HFFc6 (cell line): ENCODE measurements at regions not wholly inside any gene's neighbourhood (a gene's known extent, or its start where the extent isn't known, plus 50 kb on each side); places are given as distances from the start of the nearest gene placed in this dataset.

Experiments
- DNase-seq: peaks from one replicate; pipeline ENCODE4 v3.0.0-alpha.2; 2018
- H3K27ac Mint-ChIP-seq: 2 replicates; pipeline ENCODE4 v1.8.0; 2020; ENCODE audit warnings: mild to moderate bottlenecking, mixed read lengths
- H3K27me3 Mint-ChIP-seq: 2 replicates; pipeline ENCODE4 v1.8.0; 2021; ENCODE audit warnings: mild to moderate bottlenecking, moderate library complexity, mixed read lengths; ENCODE audit not compliant: insufficient read depth
- H3K36me3 Mint-ChIP-seq: 2 replicates; pipeline ENCODE4 v1.8.0; 2021; ENCODE audit warnings: low read depth, mixed read lengths
- H3K4me1 Mint-ChIP-seq: 2 replicates; pipeline ENCODE4 v1.8.0; 2020; ENCODE audit warnings: low read depth, mixed read lengths
- H3K4me3 Mint-ChIP-seq: 2 replicates; pipeline ENCODE4 v1.8.0; 2020; ENCODE audit warnings: mild to moderate bottlenecking, moderate library complexity, mixed read lengths
- H3K9me3 Mint-ChIP-seq: 2 replicates; pipeline ENCODE4 v1.8.0; 2020; ENCODE audit warnings: mild to moderate bottlenecking, mixed read lengths
- TF ChIP-seq, protein P1 (sequence below): fragments of 200-600 bp; sonication (generic); IDR thresholded peaks from 2 replicates; pipeline ENCODE4 v1.5.0; 2021; ENCODE audit warnings: antibody characterized with exemption, mild to moderate bottlenecking

- no peak for DNase-seq
- peaks cover 10% of the 10 kb centered on the region for H3K27me3 Mint-ChIP-seq
- no peaks in the 10 kb centered on the region for H3K4me1 Mint-ChIP-seq
- H3K4me3 Mint-ChIP-seq = no peak overlapping the region
- H3K9me3 Mint-ChIP-seq = no peaks in the 10 kb centered on the region
- no peaks in the 10 kb centered on the region for H3K36me3 Mint-ChIP-seq
- TF ChIP-seq, protein P1, sequence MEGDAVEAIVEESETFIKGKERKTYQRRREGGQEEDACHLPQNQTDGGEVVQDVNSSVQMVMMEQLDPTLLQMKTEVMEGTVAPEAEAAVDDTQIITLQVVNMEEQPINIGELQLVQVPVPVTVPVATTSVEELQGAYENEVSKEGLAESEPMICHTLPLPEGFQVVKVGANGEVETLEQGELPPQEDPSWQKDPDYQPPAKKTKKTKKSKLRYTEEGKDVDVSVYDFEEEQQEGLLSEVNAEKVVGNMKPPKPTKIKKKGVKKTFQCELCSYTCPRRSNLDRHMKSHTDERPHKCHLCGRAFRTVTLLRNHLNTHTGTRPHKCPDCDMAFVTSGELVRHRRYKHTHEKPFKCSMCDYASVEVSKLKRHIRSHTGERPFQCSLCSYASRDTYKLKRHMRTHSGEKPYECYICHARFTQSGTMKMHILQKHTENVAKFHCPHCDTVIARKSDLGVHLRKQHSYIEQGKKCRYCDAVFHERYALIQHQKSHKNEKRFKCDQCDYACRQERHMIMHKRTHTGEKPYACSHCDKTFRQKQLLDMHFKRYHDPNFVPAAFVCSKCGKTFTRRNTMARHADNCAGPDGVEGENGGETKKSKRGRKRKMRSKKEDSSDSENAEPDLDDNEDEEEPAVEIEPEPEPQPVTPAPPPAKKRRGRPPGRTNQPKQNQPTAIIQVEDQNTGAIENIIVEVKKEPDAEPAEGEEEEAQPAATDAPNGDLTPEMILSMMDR = no peak
- H3K27ac Mint-ChIP-seq = no peak overlapping the region
Observed at GRCh38 chr10:10881117-10881813, 136.4 kb upstream of the CELF2 start.

DNA sequence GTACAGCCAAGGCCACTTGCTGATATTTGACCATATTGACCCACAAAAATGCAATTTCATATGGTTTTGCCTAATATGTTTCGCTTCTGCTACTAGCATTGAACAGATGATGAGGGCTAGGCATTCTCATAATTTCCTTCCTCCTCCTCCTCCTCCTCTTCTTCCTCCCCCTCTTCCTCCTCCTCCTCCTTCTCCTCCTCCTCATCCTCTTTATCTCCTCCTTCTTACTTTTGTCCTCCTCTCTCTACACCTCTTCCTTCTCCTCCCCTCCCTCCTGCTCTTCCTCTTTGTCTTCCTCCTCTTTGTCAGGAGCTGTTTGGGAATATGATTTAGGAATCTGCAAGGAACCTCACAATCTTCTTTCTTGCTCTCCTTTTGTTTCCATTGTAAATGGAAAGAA, 133.9 kb upstream of the CELF2 start:
- Mint-ChIP-seq H3K9me3 (no peaks in the 10 kb centered on the region), H3K36me3 (no peaks in the 10 kb centered on the region), H3K27ac (no peak overlapping the region), H3K4me1 (no peaks in the 10 kb centered on the region), H3K4me3 (no peak overlapping the region), H3K27me3 (peaks cover 7% of the 10 kb centered on the region; the same call in 1 of the 2 replicates)
- TF ChIP-seq, protein P1 = no peak
- DNase-seq = no peak

GRCh38 chr10:10886861-10887531, 130.7 kb upstream of the CELF2 start:
- TF ChIP-seq, protein P1 = no peak
- Mint-ChIP-seq H3K27ac (no peak overlapping the region), H3K36me3 (no peaks in the 10 kb centered on the region), H3K27me3 (peaks cover 12% of the 10 kb centered on the region; the same call in 1 of the 2 replicates), H3K4me1 (0 out of 2 replicates have a peak, but pooled peaks cover 7% of the 10 kb centered on the region), H3K4me3 (no peak overlapping the region), H3K9me3 (no peaks in the 10 kb centered on the region)
- DNase-seq = no peak

GRCh38 chr10:10891124-10892082, 126.3 kb upstream of the CELF2 start:
- no peaks in the 10 kb centered on the region for H3K36me3 Mint-ChIP-seq
- peaks cover 13% of the 10 kb centered on the region for H3K27me3 Mint-ChIP-seq
- H3K27ac Mint-ChIP-seq = no peak overlapping the region
- H3K4me1 Mint-ChIP-seq = 0 out of 2 replicates have a peak, but pooled peaks cover 7% of the 10 kb centered on the region
- H3K9me3 Mint-ChIP-seq = peaks cover 6% of the 10 kb centered on the region; the same call in 1 of the 2 replicates
- TF ChIP-seq, protein P1 = no peak
- no peak overlapping the region for H3K4me3 Mint-ChIP-seq
- DNase-seq = peak; percentile 17

- DNase-seq = no peak
- H3K4me3 Mint-ChIP-seq = no peak overlapping the region
- H3K9me3 Mint-ChIP-seq = peaks cover 6% of the 10 kb centered on the region; the same call in 1 of the 2 replicates
- peaks cover 8% of the 10 kb centered on the region for H3K27me3 Mint-ChIP-seq
- H3K27ac Mint-ChIP-seq = no peak overlapping the region
- TF ChIP-seq, protein P1 = no peak
- H3K36me3 Mint-ChIP-seq = no peaks in the 10 kb centered on the region
- 0 out of 2 replicates have a peak, but pooled peaks cover 7% of the 10 kb centered on the region for H3K4me1 Mint-ChIP-seq
Observed at GRCh38 chr10:10892290-10892875, 125.3 kb upstream of the CELF2 start.
